HG03280 (cell line): ENCODE measurements at regions not wholly inside any gene's neighbourhood (a gene's known extent, or its start where the extent isn't known, plus 50 kb on each side); places are given as distances from the start of the nearest gene placed in this dataset.

Experiments
- ATAC-seq: cut with Tn5 transposase; IDR thresholded peaks from one replicate; pipeline ENCODE4 v1.9.1; 2021; ENCODE audit warnings: mild to moderate bottlenecking, moderate library complexity; ENCODE audit not compliant: unreplicated experiment

DNA sequence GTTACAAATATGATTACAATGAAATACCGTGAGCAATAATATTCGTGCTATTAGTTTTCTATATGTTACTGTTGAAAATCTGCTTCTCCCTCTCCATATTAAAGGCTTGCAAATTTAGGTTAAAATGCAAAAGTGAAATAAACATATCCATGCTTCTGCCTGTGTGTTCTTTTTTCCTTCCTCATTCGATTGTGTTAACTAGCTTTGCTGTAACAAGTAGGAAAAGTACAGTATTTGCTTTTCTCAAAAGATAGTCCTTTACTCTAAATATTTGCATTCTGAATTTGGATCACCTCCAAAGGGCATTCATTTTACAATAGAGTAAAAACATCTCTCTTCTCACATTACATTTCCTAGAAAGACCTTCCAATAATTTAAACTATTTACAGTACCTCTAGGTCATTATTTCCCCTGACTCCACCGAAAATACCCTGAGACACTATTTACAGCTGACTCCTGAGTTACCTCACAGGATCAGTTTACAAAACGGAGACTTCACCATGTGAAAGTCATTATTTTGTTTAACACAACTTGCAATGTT is 835.0 kb upstream of the FANCL start:
- ATAC-seq: no peak

GRCh38 chr2:59074071-59074470 is 832.9 kb upstream of the FANCL start:
- no peak for ATAC-seq

GRCh38 chr2:59073286-59073685 is 832.2 kb upstream of the FANCL start:
- ATAC-seq: no peak

DNA sequence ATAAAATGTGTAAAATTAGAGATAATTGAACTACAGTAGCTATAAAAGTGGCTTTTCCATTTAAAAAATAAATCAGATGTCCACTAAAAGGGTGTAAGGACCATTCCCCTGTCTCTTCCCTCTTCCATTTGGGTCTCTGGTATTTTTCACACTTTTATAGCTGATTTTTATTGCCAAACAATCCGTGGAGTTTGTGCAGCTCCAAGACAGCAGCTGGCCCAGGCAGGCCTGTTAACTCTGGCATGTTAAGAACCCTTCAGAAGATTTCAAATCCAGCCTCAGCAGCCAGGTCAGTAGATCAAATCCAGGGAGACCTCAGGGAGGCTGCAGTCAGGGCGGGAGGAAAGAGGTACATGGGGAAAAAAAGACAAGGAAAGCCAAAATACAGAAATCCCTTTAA is 827.1 kb upstream of the FANCL start:
- no peak for ATAC-seq

DNA sequence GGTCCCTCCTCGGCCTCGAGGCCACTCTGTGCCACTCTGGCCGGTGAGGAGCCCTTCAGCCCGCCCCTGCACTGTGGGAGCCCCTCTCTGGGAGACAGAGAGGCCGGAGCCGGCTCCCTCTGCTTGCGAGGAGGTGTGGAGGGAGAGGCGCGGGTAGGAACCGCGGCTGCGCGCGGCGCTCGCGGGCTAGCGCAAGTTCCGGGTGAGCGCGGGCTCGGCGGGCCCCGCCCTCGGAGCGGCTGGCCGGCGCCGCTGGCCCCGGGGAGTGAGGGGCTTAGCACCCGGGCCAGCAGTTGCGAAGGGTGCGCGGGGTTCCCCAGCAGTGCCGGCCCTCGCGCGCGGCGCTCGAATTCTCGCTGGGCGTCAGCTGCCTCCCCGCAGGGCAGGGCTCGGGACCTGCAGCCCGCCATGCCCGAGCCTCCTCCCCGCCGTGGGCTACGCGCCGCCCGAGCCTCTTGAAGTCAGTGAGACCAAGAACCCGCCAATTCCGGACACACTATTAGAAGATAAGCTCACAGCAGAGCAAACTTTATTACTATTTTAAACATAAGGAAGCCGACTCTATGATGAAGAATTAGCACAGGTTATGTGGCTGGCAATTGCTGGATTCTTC is 825.8 kb upstream of the FANCL start:
- no peak for ATAC-seq

GRCh38 chr2:59047373-59047995 is 806.4 kb upstream of the FANCL start:
- no peak for ATAC-seq

- no peak for ATAC-seq
These were observed 805.6 kb upstream of the FANCL start for GRCh38 chr2:59046401-59047372.

DNA sequence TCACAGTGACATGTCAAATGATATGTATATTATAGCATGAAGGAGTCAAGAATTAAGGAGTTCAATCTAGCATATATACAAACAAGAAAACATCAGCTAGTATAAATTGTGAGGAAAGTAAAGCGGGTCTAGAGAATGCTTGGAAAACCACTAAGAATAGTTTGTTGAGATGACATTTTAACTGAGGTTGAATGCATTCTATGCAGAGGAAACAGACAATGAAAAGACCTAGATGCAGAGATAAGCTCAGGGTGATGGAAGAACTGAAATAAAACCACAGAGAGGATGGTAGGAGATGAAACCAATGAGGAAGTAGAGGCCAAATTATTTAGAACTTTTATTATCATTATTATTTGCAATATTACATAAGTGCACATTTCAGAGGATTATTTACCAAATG is 803.6 kb upstream of the FANCL start:
- no peak for ATAC-seq

GRCh38 chr2:59041139-59041538 is 800.0 kb upstream of the FANCL start:
- ATAC-seq: no peak

DNA sequence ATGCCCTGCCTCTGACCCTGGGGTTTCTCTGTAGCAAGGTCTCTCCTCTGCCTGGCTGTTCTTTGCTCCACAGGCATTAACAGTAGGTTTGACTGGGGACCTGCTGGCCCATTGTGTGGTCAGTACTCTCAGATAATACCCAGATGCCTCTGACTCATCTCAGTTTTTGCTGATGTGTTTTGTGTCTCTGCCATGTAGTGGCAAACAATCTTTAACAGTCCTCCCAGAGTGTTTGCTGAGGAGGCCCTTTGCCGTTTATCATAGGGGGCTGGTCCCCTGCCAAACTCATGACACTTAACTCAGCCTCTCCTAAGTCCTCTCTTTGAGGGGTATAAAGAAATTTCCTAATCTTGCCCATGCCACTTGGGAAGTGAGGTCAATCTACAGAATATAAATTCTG is 793.7 kb upstream of the FANCL start:
- ATAC-seq: no peak

DNA sequence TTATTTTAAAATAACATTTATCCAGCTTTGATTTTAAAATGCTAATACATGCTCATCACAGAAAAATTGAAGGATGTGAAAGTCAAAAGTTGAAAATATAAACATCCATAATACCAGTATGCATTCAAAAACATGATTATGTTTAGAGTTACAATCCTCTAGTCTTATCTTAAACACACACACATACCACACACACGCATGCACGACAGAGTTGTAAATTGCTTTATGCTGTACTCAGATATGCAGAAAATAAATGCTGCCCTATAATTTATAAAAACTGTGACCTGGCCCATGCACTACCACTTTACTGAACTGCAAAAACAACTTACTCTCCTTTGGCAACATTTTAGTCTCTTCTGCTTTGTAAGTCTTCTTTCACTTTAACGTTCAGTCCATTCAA is 793.0 kb upstream of the FANCL start:
- no peak for ATAC-seq

GRCh38 chr2:59033661-59034060 is 792.5 kb upstream of the FANCL start:
- no peak for ATAC-seq

DNA sequence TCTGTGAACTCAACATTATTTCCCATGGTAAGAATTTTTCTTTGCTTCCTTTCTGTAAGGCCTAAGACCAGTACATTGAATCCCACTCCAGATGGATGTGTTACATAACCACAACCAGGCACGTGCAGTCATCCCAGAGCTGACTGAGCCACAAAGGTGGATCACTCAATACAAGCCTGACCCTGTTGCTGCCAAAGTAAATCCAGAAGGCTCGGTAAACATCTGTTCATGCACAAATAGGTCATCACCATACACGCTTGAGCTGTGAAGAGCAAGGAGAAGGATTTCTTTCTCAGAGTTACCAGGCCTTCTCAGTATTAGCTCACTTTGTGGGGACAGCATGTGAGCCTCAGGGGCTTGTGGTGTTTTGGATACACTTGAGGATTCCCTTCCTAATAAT is 791.4 kb upstream of the FANCL start:
- no peak for ATAC-seq

DNA sequence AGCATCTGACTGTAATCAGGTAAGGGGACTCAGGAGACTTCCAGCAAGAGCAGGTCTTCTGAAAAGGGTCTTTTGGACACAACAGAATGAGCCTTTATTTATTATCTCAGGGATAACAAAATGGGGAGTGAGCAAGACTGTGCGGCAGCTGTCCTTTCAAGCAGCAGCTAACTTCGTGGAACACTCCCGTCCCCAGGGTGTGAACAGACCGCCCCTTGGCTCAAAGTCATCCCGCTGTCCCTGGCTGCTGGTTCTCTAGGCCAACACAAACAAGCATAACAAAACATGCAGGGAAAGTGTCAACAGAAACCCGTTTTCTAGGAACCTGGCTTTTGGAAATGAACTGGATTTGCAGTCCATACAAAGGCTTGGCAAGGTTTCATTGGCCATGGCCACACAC is 787.9 kb upstream of the FANCL start:
- no peak for ATAC-seq

DNA sequence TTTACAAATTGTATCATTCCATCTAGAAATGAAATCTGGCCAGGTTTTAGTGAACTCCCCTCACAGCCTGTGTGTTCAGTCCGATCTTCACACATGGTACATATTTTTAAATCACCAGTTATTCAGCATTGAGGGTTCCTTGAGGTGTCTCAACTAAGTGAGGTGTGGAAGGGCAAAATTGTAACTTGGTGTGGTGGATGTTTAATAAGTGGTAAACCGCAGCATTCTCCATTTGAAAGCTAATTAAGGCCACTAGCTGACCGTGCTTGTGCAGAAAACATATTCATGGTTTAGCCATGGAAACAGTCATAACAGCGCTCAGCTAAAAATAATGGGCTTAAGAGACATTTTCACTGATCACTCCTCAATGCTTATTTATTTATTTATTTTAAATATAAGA is 786.2 kb upstream of the FANCL start:
- ATAC-seq: no peak

- ATAC-seq: no peak
These were observed 784.1 kb upstream of the FANCL start for GRCh38 chr2:59025157-59025757.

DNA sequence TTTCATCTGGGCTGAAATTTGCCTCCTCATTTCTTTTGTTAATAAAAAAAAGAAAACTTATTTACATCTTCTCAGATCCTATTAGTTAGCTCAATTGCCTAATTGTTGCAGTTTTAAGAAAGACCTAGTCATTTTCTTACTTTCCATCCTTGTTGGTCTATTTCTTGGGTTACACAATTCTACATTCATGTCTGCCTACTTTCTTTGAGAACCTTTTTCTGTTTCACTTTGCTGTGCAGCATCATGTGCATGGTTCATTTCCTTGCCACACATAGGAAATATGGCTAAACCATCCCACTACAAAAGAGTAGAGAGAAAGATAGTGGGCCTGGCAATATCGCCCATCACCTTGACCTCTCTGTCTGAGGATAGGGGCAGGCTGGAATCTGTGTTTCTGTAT is 780.7 kb upstream of the FANCL start:
- no peak for ATAC-seq

- no peak for ATAC-seq
These were observed 778.5 kb upstream of the FANCL start for GRCh38 chr2:59019566-59020159.

- no peak for ATAC-seq
These were observed 777.6 kb upstream of the FANCL start for GRCh38 chr2:59018737-59019136.

GRCh38 chr2:59015027-59015426 is 773.9 kb upstream of the FANCL start:
- ATAC-seq: no peak

DNA sequence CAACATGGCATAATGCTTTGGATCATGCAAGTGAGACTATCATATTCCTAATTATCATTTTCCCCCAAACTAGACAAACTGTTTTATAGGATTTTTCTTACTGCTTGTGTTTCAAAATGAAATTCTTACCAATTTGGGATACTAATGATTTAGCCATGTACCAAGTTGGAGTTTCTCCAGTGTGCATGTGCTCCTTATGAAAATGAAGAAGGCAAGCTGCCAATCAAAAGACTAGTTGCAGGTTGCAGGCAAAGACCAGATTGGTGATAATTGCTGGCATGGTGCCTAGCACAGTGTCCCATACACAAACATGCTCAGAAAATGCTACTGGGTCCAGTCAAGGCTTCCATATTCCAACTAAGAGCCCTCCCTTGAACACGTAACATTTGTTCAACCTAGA is 771.8 kb upstream of the FANCL start:
- no peak for ATAC-seq
